HEK293 (cell line): ENCODE measurements at regions not wholly inside any gene's neighbourhood (a gene's known extent, or its start where the extent isn't known, plus 50 kb on each side); places are given as distances from the start of the nearest gene placed in this dataset.

Source experiments
- ZNF426 ChIP-seq: fragments of 450-650 bp; formaldehyde crosslinking; IDR thresholded peaks from 2 replicates; pipeline ENCODE4 v1.5.1; 2017; ENCODE audit warnings: missing biosample characterization, missing genetic modification characterization, mild to moderate bottlenecking, inconsistent platforms, moderate library complexity
- ZNF473 ChIP-seq: fragments of 450-650 bp; formaldehyde crosslinking; IDR thresholded peaks from 2 replicates; pipeline ENCODE4 v1.5.1; 2017; ENCODE audit warnings: missing biosample characterization, missing genetic modification characterization
- TF ChIP-seq, protein P1 (sequence below): fragments of 450-650 bp; formaldehyde crosslinking; IDR thresholded peaks from 2 replicates; pipeline ENCODE4 v1.5.1; 2016; ENCODE audit warnings: missing biosample characterization, missing genetic modification characterization
- TF ChIP-seq, protein P2 (sequence below): fragments of 450-650 bp; formaldehyde crosslinking; IDR thresholded peaks from 2 replicates; pipeline ENCODE4 v1.5.1; 2017; ENCODE audit warnings: missing biosample characterization, missing genetic modification characterization

DNA sequence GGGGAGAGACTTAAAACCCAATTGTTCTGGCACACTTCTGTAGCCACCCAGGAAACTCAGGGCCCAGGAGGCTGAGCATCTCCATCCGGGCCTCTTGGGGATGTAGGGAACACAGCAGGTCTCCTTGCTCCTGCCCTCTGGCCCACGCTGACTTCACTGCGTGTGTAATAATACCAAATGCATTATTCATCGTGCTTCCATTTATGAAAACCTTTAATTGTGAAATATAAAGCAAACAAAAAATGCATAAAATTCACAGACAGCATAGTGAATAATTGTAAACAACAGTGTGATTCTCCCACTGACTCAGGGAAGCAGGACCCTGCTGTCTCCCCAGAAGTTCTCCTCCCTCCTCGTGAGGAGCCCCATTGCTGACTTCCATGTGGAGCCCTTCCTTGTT, 70.3 kb upstream of the SHH start:
- TF ChIP-seq, protein P1, sequence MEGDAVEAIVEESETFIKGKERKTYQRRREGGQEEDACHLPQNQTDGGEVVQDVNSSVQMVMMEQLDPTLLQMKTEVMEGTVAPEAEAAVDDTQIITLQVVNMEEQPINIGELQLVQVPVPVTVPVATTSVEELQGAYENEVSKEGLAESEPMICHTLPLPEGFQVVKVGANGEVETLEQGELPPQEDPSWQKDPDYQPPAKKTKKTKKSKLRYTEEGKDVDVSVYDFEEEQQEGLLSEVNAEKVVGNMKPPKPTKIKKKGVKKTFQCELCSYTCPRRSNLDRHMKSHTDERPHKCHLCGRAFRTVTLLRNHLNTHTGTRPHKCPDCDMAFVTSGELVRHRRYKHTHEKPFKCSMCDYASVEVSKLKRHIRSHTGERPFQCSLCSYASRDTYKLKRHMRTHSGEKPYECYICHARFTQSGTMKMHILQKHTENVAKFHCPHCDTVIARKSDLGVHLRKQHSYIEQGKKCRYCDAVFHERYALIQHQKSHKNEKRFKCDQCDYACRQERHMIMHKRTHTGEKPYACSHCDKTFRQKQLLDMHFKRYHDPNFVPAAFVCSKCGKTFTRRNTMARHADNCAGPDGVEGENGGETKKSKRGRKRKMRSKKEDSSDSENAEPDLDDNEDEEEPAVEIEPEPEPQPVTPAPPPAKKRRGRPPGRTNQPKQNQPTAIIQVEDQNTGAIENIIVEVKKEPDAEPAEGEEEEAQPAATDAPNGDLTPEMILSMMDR (tag by site-specific recombination) = no peak
- TF ChIP-seq, protein P2, sequence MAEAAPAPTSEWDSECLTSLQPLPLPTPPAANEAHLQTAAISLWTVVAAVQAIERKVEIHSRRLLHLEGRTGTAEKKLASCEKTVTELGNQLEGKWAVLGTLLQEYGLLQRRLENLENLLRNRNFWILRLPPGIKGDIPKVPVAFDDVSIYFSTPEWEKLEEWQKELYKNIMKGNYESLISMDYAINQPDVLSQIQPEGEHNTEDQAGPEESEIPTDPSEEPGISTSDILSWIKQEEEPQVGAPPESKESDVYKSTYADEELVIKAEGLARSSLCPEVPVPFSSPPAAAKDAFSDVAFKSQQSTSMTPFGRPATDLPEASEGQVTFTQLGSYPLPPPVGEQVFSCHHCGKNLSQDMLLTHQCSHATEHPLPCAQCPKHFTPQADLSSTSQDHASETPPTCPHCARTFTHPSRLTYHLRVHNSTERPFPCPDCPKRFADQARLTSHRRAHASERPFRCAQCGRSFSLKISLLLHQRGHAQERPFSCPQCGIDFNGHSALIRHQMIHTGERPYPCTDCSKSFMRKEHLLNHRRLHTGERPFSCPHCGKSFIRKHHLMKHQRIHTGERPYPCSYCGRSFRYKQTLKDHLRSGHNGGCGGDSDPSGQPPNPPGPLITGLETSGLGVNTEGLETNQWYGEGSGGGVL = no peak
- TF ChIP-seq ZNF473 (tag by site-specific recombination) = no peak
- TF ChIP-seq ZNF426 (tag by site-specific recombination) = no peak
